Endodermal cell (in vitro differentiated cells): ENCODE measurements at regions not wholly inside any gene's neighbourhood (a gene's known extent, or its start where the extent isn't known, plus 50 kb on each side); places are given as distances from the start of the nearest gene placed in this dataset.
A peak's percentile ranks its signal among the peaks of the same experiment; 100 is the strongest.

Source experiments
- DNase-seq: peaks from one replicate; pipeline ENCODE4 v3.0.0-alpha.2; 2017
- H3K27ac ChIP-seq: 2 replicates; pipeline ENCODE4 v1.5.1; 2013; ENCODE audit warnings: mild to moderate bottlenecking, low read depth, low read length, moderate library complexity
- H3K27me3 ChIP-seq: 2 replicates; pipeline ENCODE4 v1.6.1; 2013; ENCODE audit warnings: mild to moderate bottlenecking, low read length, moderate library complexity; ENCODE audit not compliant: insufficient read depth, control insufficient read depth, poor library complexity, severe bottlenecking
- H3K36me3 ChIP-seq: 2 replicates; pipeline ENCODE4 v1.7.0; 2013; ENCODE audit warnings: mild to moderate bottlenecking, low read length, moderate library complexity; ENCODE audit not compliant: control insufficient read depth, insufficient read depth
- H3K4me1 ChIP-seq: one replicate; pipeline ENCODE4 v1.7.0; 2013; ENCODE audit warnings: low read length; ENCODE audit not compliant: control insufficient read depth, insufficient read depth
- H3K4me3 ChIP-seq: 2 replicates; pipeline ENCODE4 v1.5.1; 2013; ENCODE audit warnings: mild to moderate bottlenecking, low read length, moderate library complexity
- H3K9ac ChIP-seq: 2 replicates; pipeline ENCODE4 v1.6.1; 2013; ENCODE audit warnings: mild to moderate bottlenecking, low read length, moderate library complexity; ENCODE audit not compliant: poor library complexity, severe bottlenecking; ENCODE audit errors: extremely low read depth
- H3K9me3 ChIP-seq: 2 replicates; pipeline ENCODE4 v1.6.1; 2013; ENCODE audit warnings: mild to moderate bottlenecking, low read length, moderate library complexity; ENCODE audit not compliant: control insufficient read depth
- H3K27ac Mint-ChIP-seq: 2 replicates; pipeline ENCODE4 v1.8.0; 2020; ENCODE audit warnings: mixed read lengths
- H3K27me3 Mint-ChIP-seq: 2 replicates; pipeline ENCODE4 v1.8.0; 2021; ENCODE audit warnings: mild to moderate bottlenecking, mixed read lengths; ENCODE audit not compliant: insufficient read depth
- H3K36me3 Mint-ChIP-seq: 2 replicates; pipeline ENCODE4 v1.8.0; 2020; ENCODE audit warnings: low read depth, mixed read lengths
- H3K4me1 Mint-ChIP-seq: 2 replicates; pipeline ENCODE4 v1.8.0; 2020; ENCODE audit warnings: mixed read lengths
- H3K4me3 Mint-ChIP-seq: 2 replicates; pipeline ENCODE4 v1.8.0; 2020; ENCODE audit warnings: mild to moderate bottlenecking, moderate library complexity, mixed read lengths
- H3K9me3 Mint-ChIP-seq: 2 replicates; pipeline ENCODE4 v1.8.0; 2020; ENCODE audit warnings: mild to moderate bottlenecking, mixed read lengths
- CTCF ChIP-seq: fragments of 200-600 bp; sonication (generic); conservative IDR thresholded peaks from 2 replicates; pipeline ENCODE4 v1.5.0; 2021; ENCODE audit warnings: antibody characterized with exemption, mild to moderate bottlenecking
- WGBS, 2 experiments: methylation state at CpG; one replicate each; pipeline versions ENCODE4 v1.1.5 to v1.1.7; 2013; ENCODE audit warnings: missing lambda C conversion rate in 2 of 2, mixed read lengths in 1 of 2; ENCODE audit not compliant: insufficient coverage in 1 of 2, insufficient read length in 1 of 2; 5-methylcytosine and 5-hydroxymethylcytosine counted together

- Histone ChIP-seq H3K4me1 (no peaks in the 10 kb centered on the region), H3K4me3 (no peak overlapping the region), H3K27me3 (no peaks in the 10 kb centered on the region), H3K9ac (no peak overlapping the region), H3K27ac (no peak overlapping the region), H3K9me3 (no peaks in the 10 kb centered on the region), H3K36me3 (no peaks in the 10 kb centered on the region)
- 73 to 90% methylated on average over 3 to 15 of the region's 15 CpGs for WGBS, 2 experiments
- Mint-ChIP-seq H3K4me1 (no peaks in the 10 kb centered on the region), H3K27ac (no peak overlapping the region), H3K36me3 (no peaks in the 10 kb centered on the region), H3K27me3 (no peaks in the 10 kb centered on the region), H3K4me3 (peak overlapping the region; percentile 38), H3K9me3 (peaks cover 18% of the 10 kb centered on the region)
- no peak for DNase-seq
- no peak for TF ChIP-seq CTCF
Observed at GRCh38 chrX:126723881-126724280, 95.6 kb upstream of the PRR32 start.

DNA sequence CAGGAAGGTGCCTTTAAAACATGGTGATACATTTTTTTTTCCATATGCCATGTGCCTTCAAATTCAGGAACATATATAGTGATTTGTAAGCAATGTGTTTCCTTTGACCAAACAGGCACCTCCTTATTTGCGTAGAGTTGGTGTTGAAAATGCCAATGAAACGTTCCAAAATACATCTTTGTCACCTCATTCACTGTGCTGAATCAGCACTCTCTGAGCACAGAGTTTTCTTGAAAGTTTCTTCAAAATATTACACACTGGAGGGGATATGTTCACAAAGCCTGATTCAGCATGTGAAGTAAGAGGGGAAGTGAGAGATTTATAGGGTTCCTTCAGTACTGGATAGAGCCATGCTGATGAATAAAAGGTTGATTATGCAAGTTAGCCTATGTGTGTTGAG lies 85.7 kb upstream of the PRR32 start:
- H3K27me3 ChIP-seq = no peaks in the 10 kb centered on the region
- whole genome bisulfite sequencing, 2 experiments = 100% methylated on average over 1 of the region's 2 CpGs; no CpG with 5 or more reads in 1 of the 2 experiments

More for the DNA sequence above, 85.7 kb upstream of the PRR32 start:
- no peak overlapping the region for H3K4me3 ChIP-seq
- Mint-ChIP-seq H3K4me1 (no peaks in the 10 kb centered on the region), H3K9me3 (peaks cover 10% of the 10 kb centered on the region), H3K36me3 (no peaks in the 10 kb centered on the region), H3K4me3 (no peak overlapping the region), H3K27ac (no peak overlapping the region), H3K27me3 (no peaks in the 10 kb centered on the region)
- no peaks in the 10 kb centered on the region for H3K4me1 ChIP-seq
- no peak for TF ChIP-seq CTCF
- H3K9ac ChIP-seq = no peak overlapping the region
- no peaks in the 10 kb centered on the region for H3K9me3 ChIP-seq
- no peaks in the 10 kb centered on the region for H3K36me3 ChIP-seq
- DNase-seq = no peak
- no peak overlapping the region for H3K27ac ChIP-seq
